Superior temporal gyrus (tissue), 1 donor: ENCODE measurements at regions not wholly inside any gene's neighbourhood (a gene's known extent, or its start where the extent isn't known, plus 50 kb on each side); places are given as distances from the start of the nearest gene placed in this dataset.

Experiments used
- DNase-seq: peaks from one replicate; pipeline ENCODE4 v3.0.0-alpha.2; 2016; ENCODE audit errors: extremely low spot score

DNA sequence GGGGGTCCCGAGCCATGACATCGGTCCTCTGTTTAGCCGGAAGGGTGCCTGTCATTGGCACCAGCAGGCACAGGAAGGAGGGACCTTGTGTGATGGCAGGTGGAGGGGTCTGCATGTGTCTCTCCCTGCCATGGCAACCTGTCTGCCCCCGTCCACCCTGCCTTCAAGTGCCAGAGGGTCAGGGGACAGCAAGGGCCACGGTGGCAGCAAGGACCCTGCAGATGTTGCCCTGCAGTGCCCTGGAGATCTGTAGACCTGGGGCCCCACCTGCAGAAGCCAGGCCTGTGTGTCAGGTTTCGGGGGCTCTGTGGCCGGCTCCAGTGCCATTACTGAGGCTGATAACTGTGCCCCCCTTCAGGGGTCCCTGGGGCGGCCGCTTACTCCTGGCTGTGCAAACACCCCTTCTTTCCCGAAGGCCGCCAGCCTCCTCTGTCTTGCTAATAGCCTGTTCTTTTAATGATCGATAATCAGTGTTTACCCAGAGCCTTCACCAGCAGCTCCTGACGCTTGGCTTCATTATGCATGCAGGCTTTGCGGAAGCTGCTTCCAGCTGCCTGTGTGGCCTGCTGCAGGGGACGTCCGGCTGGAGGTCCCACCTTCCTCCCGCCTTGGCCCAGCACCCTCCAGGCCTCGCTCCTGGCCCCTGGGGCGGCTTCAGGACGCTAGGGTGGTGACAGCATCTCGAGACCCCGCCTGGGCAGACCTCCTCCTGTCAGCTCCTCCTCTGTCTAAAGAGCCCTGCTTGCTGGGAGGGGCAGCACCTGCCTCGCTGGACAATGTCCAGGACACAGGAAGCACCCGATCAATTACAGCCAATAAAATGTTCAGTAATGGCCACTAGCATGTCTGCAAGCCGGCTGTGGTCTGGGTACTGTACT lies 153.0 kb downstream of the KIF26A start:
- DNase-seq: no peak

- no peak for DNase-seq
Measured at GRCh38 chr14:104292084-104292970, 153.9 kb downstream of the KIF26A start.

- DNase-seq: no peak
Measured at GRCh38 chr14:104293231-104293841, 154.9 kb downstream of the KIF26A start.

DNA sequence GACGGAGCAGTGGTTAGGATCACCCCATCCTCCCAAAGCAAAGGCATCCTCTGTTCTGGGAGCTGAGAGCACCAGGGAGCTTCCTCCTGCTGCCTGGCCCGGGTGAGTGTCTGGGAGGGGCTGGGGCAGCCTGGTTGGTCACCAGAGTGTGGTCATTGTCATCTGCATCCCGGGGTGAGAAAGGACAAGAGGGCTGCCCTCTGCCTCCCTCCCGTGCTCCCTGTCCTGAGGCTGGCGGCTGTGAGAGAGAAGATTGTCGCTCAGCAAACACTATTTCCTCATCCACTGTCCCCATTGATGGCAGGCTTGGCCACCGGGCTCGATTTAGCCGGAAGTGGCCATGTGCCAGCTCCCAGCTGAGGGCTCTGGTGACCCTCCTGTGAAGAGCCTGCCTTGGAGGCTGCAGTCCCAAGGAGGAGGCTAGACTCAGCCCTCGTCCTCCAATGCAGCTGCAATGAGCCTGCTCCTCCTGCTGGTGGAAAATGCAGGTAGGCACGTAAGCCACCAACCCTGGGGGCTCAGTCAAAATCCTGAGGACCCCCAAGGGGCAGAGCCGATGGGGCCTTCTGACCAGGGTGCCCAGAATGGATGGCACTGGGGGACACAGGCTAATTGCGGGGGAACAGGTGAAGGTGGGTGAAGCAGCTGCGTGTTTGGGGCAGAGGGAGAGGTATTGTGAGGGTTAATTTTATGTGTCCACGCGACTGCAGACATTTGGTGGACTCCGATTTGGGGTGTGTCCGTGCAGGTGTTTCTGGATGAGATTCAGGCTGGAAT lies 155.7 kb downstream of the KIF26A start:
- DNase-seq: no peak

DNA sequence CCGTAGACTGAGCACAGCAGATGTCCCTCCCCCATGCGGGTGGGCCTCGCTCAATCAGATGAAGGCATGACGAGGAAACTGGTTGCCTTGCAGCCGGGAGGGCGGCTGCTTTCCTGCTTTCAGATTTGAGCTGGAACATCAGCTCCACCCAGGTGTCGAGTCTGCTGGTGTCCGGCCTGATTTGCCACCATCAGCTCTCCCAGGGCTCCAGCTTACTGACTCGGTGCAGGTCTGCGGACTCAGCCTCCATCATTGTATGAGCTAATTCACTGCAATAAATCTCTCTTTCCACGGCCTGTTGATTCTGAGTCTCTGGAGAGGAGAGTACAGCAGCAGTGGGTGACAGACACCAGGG lies 156.2 kb downstream of the KIF26A start:
- DNase-seq: no peak

DNA sequence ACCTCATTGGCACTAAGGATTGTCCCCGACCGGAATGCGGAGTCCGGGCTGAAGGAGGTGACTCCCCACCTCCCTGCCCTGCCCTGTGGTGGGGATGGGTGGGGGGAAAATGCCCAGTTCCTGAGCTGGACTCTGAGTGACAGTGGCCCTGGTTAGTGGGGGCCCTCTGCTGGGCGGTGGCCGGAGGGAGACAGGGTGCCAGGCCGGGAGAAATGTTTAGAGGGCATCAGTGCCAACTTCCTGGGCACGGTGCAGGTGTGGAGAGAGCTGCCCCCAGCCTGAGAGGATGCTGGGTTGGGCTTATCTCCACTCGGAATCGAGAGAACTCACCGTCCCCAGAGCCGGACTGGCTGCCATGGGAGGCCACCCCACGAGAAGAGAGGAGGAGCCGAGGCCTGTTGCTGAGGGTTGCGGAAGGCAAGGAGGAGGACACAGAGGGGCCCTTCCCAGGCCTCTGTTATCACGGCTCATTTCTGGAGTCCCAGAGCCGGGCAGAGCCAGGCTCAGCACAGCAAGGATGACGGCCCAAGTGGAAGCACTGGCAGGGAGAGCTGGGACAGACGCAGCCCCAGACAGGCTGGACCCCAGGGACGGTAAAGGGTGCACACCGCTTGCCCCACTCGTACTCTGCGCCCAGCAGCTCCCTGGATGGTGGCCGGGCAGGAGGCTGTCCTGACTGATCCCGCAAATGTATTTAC lies 156.7 kb downstream of the KIF26A start:
- no peak for DNase-seq

DNA sequence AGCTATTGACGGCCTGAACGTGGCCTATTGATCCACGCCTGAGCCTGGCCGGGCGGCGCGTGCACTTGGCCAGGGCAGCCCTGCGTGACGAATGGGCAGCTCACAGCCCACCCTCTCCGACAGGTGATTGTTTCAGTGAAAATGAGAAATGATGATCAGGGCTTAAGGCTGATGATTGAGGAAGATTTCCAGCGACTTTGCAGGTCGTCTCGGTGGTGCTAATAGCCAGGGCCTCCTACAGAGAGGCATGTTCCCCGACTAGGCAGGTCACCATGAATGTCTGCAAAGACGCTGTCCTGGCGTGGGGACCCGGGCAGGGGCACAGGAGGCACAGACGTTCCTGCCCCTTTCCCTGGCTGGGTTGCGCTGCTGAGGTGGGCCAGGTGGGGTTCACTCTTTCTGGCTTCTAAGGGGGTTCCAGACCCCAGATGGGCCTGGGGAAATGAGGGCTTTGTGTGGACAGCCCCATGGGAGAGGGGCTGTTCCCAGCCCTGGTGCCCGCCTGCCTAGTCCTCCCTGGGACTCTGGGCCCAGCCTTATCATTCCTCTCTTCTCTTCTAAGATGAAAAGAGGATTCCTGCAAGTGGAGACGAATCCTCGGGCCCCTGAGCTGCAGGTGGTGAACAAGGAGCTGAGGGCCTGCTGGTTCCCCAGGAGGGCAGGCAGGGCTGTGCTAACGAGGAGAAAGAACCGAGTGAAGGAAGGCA lies 157.4 kb downstream of the KIF26A start:
- DNase-seq: no peak

DNA sequence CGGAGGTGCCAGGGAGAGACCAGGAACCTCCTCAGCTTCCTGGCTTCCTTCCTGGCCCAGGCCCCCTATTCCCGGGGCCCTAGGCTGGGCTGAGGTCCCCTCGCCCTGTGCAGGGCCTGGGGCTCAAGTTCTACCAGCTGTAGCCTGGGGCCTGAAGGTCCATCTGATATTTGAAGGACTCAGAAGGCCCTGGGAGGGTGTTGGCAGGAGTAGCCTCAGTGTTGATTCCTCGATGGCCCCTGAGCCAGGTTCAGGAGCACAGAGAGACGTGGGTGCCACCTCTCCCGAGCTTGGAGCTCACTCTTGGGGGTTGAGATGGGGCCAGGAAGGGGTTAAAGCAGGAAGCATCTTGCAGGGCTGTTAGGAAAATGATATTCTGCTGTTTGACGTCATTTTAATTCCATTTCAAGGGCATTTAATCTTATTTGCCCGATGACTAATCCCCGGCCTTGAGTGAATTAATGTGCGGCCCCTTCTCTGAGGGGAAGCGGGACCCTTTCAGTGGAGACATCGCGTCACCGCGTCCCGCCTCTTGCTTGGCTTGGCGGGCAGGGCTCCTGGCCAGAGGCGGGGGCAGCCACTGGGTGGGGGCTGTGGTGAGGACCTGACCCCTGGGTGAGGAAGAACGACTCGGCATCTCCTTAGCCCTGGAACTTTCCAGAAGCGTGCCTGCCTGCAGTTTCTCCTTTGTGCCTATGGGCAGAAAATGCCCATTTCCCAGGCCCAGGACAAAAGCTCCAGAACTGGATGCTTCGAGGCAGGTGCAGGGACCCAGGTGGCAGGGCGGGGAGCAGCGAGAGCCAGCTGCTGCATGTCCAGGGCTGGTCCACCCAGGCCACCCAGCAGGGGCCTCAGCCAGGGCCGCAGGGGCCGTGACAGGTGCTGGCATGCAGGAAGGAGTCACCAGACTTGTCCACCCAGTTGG lies 158.3 kb downstream of the KIF26A start:
- no peak for DNase-seq

DNA sequence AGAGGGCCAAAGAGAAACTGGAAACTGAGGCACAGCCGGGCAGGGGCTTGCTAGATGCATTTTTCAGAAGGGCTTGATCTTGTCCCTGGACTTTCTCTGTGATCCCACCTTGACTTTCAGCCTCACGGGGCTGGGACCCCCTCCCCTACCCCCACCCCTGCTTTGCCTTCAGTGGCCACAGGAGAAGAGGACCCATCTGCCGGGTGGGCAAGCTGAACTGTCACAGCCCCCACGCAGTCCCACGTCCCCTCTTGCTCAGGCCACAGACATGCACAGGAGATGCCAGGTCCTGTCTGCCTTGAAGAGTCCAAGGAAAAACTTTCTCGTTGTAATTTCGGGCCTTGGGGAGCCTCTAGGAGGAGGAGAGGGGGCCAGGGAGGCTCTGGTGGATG lies 158.9 kb downstream of the KIF26A start:
- no peak for DNase-seq

- DNase-seq: no peak
Measured at GRCh38 chr14:104297721-104298401, 159.5 kb downstream of the KIF26A start.

- no peak for DNase-seq
Measured at GRCh38 chr14:104298458-104298857, 160.1 kb downstream of the KIF26A start.

DNA sequence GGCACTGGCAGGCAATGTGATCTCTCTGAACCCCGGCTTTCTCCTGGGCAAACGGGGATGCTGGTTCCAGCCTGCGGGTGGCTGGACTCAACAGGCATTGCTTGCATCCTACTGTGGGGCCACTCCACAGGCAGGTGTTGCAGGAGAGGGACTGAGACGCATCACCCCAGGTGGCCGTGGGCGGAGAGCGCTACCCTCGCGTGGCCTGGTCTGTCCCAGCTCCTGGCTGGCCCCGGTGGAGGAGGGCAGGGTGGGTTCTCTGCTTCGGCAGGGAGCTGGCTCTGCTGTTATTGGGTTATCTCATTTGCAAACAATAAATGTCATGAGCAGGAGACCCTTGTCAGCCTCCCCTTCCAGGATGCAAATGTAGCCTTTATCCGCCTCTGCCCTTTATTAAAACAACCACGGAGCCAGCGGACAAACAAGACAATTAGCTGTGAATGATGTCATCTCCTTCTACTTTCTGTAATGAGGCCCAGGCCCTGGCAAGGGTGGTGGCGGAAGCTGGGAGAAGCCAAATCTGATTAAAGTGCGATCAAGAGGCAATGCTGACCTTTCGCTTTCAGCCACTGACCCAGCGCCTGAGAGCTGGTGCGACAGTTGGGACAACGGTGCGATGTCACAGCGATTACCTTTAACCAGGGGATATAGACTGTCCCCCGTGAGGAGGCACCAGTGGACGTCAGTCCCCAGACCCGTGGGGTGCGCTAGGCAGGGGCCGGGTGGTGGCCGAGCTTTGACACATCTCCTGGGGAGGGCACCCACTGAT lies 161.8 kb downstream of the KIF26A start:
- no peak for DNase-seq

DNA sequence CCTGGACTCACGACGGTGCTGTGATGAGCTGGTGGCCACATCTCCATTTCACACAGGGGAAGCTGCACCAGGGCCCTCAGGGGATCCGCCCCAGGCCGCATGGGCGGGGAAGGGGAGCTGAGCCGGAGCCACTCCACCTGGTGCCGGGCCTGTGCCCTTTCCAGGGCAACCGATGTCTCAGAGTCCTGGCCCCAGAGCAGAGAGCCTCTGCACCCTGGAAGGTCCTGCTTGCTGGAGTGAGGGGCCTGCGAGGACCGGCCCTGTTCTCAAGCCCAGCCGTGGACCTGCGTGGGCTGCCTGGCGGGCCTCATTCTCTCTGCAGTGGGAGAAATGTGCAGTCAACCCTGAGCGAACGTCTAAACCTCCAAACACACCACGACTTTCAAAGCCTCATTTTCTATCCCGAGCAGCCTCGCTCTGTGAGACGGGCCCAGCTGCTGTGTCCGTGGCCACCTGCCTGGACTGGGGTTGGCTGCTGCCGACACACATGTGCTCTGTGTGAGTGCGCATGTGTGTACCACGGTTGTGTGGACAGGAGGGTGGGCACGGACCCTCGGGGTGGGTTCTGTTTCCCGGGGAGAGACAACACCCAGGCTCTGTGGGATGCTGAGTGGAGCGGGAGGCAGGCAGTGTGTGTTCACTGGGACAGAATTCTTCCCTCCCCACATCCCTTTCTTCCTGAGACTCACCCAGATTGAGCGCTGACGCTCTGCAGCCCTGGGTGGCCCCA lies 163.5 kb downstream of the KIF26A start:
- no peak for DNase-seq

GRCh38 chr14:104302794-104303405 lies 164.5 kb downstream of the KIF26A start:
- DNase-seq: no peak

DNA sequence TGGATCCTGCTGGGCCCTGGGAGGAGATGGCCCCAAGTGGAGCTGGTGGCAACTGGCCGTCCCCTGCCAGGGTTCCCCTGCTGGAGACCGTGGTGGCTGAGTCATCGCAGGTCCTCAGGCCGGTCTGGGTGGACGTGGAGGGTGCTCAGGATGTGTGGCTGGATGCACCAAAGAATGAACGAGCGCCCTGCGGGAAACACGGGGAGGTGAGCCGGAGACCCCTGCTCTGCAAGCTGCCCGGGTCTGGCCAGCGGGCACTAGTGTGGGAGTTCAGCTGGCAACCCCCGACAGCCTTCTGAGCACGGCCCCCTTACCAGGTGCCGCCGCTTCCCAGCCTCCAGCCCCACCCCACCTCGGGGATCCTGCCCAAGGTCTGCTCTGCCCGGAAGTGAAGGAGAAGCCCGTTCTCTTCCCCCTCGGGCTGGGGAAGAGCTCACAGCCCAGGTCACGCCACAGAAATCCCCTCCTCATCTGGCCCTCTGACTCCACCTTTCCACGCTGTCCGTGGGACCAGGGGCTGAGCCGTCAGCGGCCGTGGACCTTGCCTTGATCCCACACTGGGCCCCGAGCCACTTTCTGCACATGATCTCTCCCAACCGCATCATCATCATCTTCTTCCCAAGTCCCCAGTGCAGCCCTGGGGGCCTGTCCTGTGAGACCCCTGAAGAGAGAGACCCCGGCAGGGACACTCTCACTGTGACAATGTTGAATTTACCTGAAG lies 165.5 kb downstream of the KIF26A start:
- DNase-seq: no peak
